ACC112 (cell line): ENCODE measurements at regions not wholly inside any gene's neighbourhood (a gene's known extent, or its start where the extent isn't known, plus 50 kb on each side); places are given as distances from the start of the nearest gene placed in this dataset.

Experiments
- H2AFZ ChIP-seq: fragments of 200-600 bp; sonication (generic); one replicate; pipeline ENCODE4 v1.6.0; 2017; ENCODE audit warnings: antibody characterized with exemption, low read length; ENCODE audit not compliant: unreplicated experiment
- H3K27ac ChIP-seq: fragments of 200-600 bp; sonication (generic); 2 replicates; pipeline ENCODE4 v1.5.1; 2014; ENCODE audit warnings: low read depth, mild to moderate bottlenecking, antibody characterized with exemption, low read length, moderate library complexity
- H3K27me3 ChIP-seq: fragments of 200-600 bp; sonication (generic); 2 replicates; pipeline ENCODE4 v1.6.1; 2014; ENCODE audit warnings: mild to moderate bottlenecking, antibody characterized with exemption, low read length, moderate library complexity, mixed read lengths; ENCODE audit not compliant: insufficient read depth
- H3K36me3 ChIP-seq: fragments of 200-600 bp; sonication (generic); 2 replicates; pipeline ENCODE4 v1.6.1; 2016; ENCODE audit warnings: mild to moderate bottlenecking, antibody characterized with exemption, low read length, moderate library complexity, mixed read lengths; ENCODE audit not compliant: insufficient read depth
- H3K4me1 ChIP-seq: fragments of 200-600 bp; sonication (generic); one replicate; pipeline ENCODE4 v1.6.1; 2016; ENCODE audit warnings: low read length, mixed read lengths; ENCODE audit not compliant: insufficient read depth, unreplicated experiment, control insufficient read depth
- H3K4me3 ChIP-seq: fragments of 200-600 bp; sonication (generic); 2 replicates; pipeline ENCODE4 v1.5.1; 2014; ENCODE audit warnings: mild to moderate bottlenecking, low read depth, low read length
- H3K79me2 ChIP-seq: fragments of 200-600 bp; sonication (generic); one replicate; pipeline ENCODE4 v1.6.0; 2016; ENCODE audit warnings: low read length; ENCODE audit not compliant: control insufficient read depth, unreplicated experiment, insufficient read depth

DNA sequence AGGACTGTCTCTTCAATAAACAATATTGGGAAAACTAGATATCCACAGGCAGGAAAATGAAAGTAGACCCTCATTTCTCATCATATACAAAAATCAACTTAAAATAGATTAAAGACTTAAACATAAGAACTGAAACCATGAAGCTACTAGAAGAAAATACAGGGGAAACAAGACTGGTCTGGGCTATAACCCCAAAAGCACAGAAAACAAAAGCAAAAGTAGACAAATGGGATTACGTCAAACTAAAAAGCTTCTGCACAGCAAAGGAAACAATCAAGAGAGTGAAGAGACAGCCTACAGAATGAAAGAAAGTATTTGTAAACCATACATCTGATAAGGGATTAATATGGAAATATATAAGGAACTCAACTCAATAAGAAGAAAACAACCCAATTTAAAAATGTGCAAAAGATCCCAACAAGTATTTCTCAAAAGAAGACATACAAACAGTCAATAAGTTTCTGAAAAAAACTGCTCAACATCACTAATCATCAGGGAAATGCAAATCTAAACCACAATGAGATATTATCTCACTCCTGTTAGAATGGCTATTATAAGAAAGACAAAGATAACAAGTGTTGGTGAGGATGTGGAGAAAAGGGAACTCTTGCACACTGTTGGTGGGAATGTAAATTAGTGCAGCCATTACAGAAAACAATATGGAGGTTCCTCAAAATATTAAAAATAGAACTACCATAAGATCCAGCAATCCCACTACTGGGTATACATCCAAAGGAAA, 325.3 kb upstream of the RASGEF1B start:
- Histone ChIP-seq H3K27ac (no peak overlapping the region), H2AFZ (no peak overlapping the region), H3K79me2 (no peaks in the 10 kb centered on the region), H3K27me3 (peaks cover 5% of the 10 kb centered on the region; the same call in 1 of the 2 replicates), H3K4me1 (no peaks in the 10 kb centered on the region), H3K4me3 (no peak overlapping the region), H3K36me3 (no peaks in the 10 kb centered on the region)

DNA sequence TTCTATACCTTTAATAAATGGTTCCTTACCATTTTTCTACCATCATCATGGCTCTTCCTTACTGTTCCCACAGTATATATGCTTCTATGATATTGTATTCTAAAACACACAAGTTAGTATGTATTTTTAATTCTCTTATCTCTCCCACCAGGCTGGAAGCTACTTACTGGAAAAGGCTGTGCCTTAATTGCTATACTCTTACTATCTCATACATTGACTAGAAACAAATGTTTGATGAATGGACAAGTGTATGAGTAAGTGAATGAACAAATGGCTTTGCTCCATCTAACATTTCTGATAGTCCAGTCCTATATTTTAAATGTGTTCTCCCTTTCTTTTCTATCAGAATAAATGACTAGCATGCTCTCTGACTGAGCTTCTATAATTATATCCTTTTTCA, 320.8 kb upstream of the RASGEF1B start:
- no peak overlapping the region for H3K4me3 ChIP-seq
- H3K27me3 ChIP-seq: no peaks in the 10 kb centered on the region; the same call in 1 of the 2 replicates
- H3K79me2 ChIP-seq: no peaks in the 10 kb centered on the region
- H3K4me1 ChIP-seq: no peaks in the 10 kb centered on the region
- no peak overlapping the region for H2AFZ ChIP-seq
- H3K36me3 ChIP-seq: no peaks in the 10 kb centered on the region
- no peak overlapping the region for H3K27ac ChIP-seq

GRCh38 chr4:81790477-81790876, 318.8 kb upstream of the RASGEF1B start:
- no peaks in the 10 kb centered on the region; the same call in 1 of the 2 replicates for H3K27me3 ChIP-seq
- H3K36me3 ChIP-seq: no peaks in the 10 kb centered on the region
- no peaks in the 10 kb centered on the region for H3K4me1 ChIP-seq
- H2AFZ ChIP-seq: no peak overlapping the region
- H3K27ac ChIP-seq: no peak overlapping the region
- H3K4me3 ChIP-seq: no peak overlapping the region
- no peaks in the 10 kb centered on the region for H3K79me2 ChIP-seq

GRCh38 chr4:81789741-81790399, 318.2 kb upstream of the RASGEF1B start:
- Histone ChIP-seq H3K4me3 (no peak overlapping the region), H3K4me1 (no peaks in the 10 kb centered on the region), H3K27ac (no peak overlapping the region), H3K27me3 (no peaks in the 10 kb centered on the region; the same call in 1 of the 2 replicates), H2AFZ (no peak overlapping the region), H3K36me3 (no peaks in the 10 kb centered on the region), H3K79me2 (no peaks in the 10 kb centered on the region)

DNA sequence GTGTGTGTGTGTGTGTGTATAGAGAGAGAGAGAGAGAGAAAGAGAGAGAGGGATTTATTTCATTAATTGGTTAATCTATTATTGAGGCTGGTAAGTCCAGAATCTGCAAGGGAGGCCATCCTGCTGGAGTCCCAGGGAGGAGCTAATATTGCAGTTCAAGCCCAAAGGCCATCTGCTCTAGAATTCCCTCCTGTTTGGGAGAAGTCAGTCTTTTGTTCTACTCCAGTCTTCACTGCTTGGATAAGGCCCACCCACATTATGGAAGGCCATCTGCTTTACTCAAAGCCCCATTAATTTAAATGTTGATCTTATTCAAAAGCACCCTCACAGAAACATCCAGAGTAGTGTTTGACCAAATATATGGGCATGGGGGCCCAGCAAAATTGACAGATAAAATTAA, 317.5 kb upstream of the RASGEF1B start:
- no peaks in the 10 kb centered on the region for H3K4me1 ChIP-seq
- H3K79me2 ChIP-seq: no peaks in the 10 kb centered on the region
- no peak overlapping the region for H3K4me3 ChIP-seq
- no peaks in the 10 kb centered on the region for H3K36me3 ChIP-seq
- no peak overlapping the region for H3K27ac ChIP-seq
- no peak overlapping the region for H2AFZ ChIP-seq
- H3K27me3 ChIP-seq: no peaks in the 10 kb centered on the region; the same call in 1 of the 2 replicates

DNA sequence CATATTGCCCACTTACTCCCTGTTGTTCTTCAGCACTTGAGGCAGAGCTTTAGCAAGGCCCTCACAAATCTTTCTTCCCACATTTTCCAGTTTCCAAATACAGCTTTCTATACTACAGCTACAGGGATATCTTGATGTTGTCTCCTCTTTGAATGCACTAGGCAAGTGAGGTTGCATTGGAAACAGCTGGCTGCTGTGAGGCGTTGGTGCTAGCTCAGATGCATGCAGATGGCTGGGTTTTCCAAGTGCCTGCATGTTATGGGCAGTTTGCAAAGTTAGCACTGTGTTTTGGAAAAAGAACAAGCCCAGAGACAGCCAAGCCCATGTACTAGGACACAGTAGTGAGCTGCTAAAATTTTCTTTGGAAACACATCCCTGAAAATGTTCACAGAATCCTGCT, 315.1 kb upstream of the RASGEF1B start:
- Histone ChIP-seq H3K4me1 (no peaks in the 10 kb centered on the region), H3K27ac (no peak overlapping the region), H3K27me3 (no peaks in the 10 kb centered on the region), H3K79me2 (no peaks in the 10 kb centered on the region), H3K4me3 (no peak overlapping the region), H3K36me3 (no peaks in the 10 kb centered on the region), H2AFZ (no peak overlapping the region)

DNA sequence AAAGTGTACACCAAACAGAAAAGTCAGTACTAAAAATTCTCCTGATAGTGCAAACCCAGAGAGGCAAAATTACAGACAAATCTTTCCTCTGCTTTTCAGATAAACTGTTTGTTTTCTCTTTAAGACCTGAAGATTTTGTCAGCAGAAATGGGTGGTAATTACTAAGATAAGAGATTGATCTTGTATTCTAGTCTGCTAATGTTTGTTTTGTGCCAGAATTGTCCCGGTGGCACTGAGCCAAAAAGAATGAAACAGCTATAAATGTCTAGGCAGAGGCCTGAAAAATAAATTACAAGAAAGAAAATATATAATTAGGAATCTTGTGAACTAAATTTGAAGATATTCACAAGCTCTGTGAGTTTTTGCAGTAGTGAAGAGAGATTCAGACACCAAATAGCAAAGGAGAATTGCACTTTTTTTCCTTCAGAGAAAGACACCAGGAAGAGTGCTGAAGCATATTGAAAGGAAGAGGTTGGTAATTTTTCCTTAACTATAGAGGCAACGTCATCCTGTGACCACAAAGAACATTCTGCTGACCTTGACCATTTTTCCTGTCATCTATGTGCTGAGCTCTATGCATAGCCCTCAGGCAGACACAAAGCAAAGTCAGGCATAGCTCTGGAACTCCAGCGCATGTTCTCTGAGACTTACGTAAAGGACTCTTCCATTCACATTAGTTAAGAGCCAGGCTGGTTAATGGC, 314.5 kb upstream of the RASGEF1B start:
- H3K4me1 ChIP-seq: no peaks in the 10 kb centered on the region
- no peaks in the 10 kb centered on the region for H3K27me3 ChIP-seq
- no peak overlapping the region for H3K27ac ChIP-seq
- H3K36me3 ChIP-seq: no peaks in the 10 kb centered on the region
- no peak overlapping the region for H3K4me3 ChIP-seq
- no peak overlapping the region for H2AFZ ChIP-seq
- no peaks in the 10 kb centered on the region for H3K79me2 ChIP-seq

DNA sequence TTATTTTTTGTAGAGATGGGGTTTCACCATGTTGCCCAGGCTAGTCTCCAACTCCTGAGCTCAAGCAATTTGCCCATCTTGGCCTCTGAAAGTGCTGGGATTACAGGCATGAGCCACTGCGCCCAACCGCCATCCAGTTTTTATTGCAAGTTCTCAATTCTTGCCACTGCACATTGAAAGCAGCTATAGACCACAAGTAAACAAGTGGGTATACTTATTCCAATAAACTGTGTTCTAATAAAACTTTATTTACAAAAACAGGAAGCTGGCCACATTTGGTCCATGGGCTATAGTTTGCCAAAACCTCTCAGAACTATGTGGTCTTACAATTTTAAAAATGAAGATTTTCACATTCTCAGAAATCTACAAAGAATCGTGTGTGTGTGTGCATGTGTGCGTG, 313.6 kb upstream of the RASGEF1B start:
- Histone ChIP-seq H3K27ac (no peak overlapping the region), H2AFZ (no peak overlapping the region), H3K4me3 (no peak overlapping the region), H3K36me3 (no peaks in the 10 kb centered on the region), H3K79me2 (no peaks in the 10 kb centered on the region), H3K4me1 (no peaks in the 10 kb centered on the region), H3K27me3 (no peaks in the 10 kb centered on the region)

GRCh38 chr4:81783558-81783957, 311.9 kb upstream of the RASGEF1B start:
- Histone ChIP-seq H3K27me3 (no peaks in the 10 kb centered on the region), H3K27ac (no peak overlapping the region), H3K79me2 (no peaks in the 10 kb centered on the region), H3K36me3 (no peaks in the 10 kb centered on the region), H3K4me3 (no peak overlapping the region), H3K4me1 (no peaks in the 10 kb centered on the region), H2AFZ (no peak overlapping the region)

DNA sequence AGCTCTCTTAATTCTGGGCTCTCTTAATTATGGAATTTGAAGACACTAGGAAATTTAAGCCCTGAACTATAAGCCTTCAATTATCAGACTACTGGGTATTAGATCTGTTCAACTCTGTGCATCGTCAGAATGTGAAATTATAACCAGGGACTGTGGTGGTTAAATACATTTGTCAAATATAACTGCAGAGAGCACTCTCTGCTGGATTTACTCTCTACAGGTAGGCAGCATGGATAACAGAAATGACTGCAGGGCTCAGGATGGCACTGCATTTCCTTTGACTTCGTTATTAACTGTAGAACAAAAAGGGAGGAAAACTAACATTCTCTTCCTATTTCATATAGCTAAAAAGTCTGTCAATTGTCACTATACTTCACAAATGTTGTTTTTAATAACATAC, 310.1 kb upstream of the RASGEF1B start:
- Histone ChIP-seq H3K36me3 (no peaks in the 10 kb centered on the region), H2AFZ (no peak overlapping the region), H3K79me2 (no peaks in the 10 kb centered on the region), H3K4me1 (no peaks in the 10 kb centered on the region), H3K4me3 (no peak overlapping the region), H3K27ac (no peak overlapping the region), H3K27me3 (no peaks in the 10 kb centered on the region)
